NCI-H1417 (cell line): ENCODE measurements at regions not wholly inside any gene's neighbourhood (a gene's known extent, or its start where the extent isn't known, plus 50 kb on each side); places are given as distances from the start of the nearest gene placed in this dataset.
"Not testable (repeated sequence)": the region's sequence is repeated elsewhere in the genome, so short reads cannot be mapped to it uniquely, and the experiment has no call there.

ENCODE experiments used
- DNase-seq, 3 experiments: peaks; one replicate each; lab custom pipeline; 2025; lab: John Stamatoyannopoulos, UW

GRCh38 chr9:86997156-86997555, 49.9 kb upstream of the GAS1 start:
- no peak for DNase-seq

GRCh38 chr9:86997951-86998350, 50.6 kb upstream of the GAS1 start:
- no peak for DNase-seq

DNA sequence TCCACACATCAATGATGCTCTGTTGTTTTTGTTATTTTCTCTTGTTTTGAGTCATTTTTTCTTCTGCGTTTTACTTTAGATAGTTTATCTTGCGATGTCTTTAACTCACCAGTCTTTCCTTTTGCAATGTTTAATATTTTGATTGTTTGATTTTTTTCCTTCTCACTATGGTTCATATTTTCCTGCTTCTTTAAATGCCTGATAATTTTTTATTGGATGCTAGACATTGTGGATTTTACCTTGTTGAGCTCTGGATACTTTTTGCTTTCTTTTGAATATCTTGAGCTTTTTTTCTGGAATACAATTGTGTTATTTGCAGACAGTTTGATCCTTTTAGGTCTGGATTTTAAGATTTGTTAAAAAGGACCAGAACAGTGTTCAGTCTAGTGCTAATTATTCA, 55.2 kb upstream of the GAS1 start:
- DNase-seq: no peak

- DNase-seq: no peak
Measured at GRCh38 chr9:87004016-87004415, 56.7 kb upstream of the GAS1 start.

GRCh38 chr9:87006956-87007355, 59.6 kb upstream of the GAS1 start:
- DNase-seq: no peak

- DNase-seq: no peak
Measured at GRCh38 chr9:87007711-87008366, 60.5 kb upstream of the GAS1 start.

DNA sequence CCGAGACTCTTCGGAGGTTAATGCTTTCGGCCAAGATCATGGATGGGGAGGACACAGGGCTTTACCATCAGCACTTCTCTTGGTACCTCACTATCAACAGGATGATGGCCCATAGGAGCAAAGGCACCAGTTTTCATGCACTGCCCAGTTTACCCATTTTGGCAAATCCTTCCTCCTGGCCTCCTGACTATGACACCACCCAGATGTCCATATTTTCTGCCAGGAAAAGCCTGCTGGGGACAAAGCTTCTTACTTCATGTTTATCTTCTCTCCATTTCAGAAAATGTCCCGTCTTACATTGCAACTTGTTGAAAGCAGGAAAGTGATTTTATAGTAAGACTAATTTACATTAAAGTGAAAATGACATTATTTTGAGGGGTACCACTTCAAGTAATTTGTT, 61.4 kb upstream of the GAS1 start:
- no peak for DNase-seq

- DNase-seq: no peak
Measured at GRCh38 chr9:87010626-87011025, 63.3 kb upstream of the GAS1 start.

GRCh38 chr9:87011551-87011950, 64.2 kb upstream of the GAS1 start:
- DNase-seq: no peak

- no peak for DNase-seq
Measured at GRCh38 chr9:87013490-87013889, 66.2 kb upstream of the GAS1 start.

- DNase-seq: no peak
Measured at GRCh38 chr9:87014436-87014835, 67.1 kb upstream of the GAS1 start.

- no peak for DNase-seq
Measured at GRCh38 chr9:87016681-87017080, 69.4 kb upstream of the GAS1 start.

DNA sequence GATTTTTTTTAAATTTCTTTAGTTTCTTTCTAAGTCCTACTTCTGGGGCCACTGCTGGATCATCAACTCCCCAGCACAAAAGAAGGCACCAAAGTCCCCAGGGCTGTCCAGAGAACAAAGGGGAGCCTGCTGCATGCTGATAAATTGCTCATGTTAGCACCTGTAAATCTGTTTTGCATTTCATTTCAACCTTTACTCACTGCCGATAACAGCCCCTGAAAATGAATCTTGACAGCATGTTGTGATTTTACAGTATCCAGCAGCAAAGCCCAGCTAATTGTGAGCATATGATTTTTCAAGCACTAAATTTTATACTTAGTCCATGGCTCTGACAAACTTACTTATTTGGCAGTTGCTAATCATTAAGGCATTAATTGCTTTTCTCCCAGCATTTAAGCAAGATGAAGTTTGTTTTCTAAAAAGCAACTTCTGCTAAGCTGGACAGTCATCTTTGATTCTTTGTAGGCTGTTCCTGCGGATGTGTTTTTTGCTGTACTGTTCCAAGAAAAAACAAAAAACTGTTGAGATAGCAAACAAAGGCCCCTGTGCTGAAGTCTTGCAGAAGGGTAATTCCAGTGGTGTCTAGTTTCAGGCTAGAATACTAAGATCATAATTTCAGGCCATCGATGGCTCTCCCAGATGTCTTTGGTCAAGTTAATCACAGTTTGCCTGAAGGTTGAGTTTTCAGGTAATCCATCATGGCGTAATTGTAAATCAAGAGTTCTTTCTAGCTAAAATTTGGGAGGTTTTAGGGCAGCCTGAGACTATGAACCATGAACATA, 73.1 kb upstream of the GAS1 start:
- DNase-seq: no peak

DNA sequence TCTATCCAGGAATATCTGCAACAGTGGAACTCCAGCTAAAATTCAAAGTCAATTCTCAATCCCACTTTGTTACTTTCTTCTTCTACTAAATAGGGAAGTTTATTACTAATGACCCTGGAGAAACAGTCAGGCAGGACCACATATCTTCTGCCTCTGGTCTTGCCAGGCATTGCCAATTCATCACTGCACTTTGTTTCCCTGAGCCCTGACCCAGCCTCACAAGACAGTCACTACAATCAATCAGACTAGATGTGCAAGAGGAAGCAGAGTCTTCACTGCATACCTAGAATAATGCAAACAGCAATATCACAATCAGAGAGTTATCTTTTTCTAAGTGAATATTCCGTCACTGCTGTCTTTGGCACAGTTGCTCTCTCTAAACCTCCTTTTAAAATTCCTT, 74.9 kb upstream of the GAS1 start:
- DNase-seq: no peak

GRCh38 chr9:87026204-87026603, 78.9 kb upstream of the GAS1 start:
- DNase-seq: no peak

DNA sequence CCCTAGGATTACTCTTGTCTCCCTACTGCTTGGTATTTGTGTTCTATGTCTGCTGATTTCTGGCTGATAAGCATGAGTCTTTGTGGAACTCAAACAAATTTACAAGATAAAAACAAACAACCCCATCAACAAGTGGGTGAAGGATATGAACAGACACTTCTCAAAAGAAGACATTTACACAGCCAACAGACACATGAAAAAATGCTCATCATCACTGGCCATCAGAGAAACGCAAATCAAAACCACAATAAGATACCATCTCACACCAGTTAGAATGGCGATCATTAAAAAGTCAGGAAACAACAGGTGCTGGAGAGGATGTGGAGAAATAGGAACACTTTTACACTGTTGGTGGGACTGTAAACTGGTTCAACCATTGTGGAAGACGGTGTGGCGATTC, 81.5 kb upstream of the GAS1 start:
- not testable (repeated sequence) for DNase-seq

DNA sequence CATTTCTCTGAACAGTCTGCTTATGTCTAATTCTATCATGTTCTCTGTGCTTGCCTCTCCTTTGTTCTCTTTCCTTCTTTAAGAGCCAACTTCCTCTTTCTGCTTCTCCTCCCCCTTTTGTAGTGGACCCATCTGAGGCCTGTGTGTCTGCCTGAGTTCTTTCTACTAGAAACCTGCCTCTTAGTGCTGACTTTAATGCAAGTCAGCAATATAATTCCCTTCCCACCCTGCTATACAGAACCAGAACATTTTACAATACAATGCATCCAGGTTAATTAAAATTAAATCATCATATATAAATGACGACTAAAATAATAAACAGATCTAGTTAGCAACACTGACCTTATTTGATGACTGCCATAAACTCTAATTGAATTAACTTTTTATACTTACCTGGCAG, 82.6 kb upstream of the GAS1 start:
- no peak for DNase-seq

- no peak for DNase-seq
Measured at GRCh38 chr9:87034841-87035240, 87.5 kb upstream of the GAS1 start.

DNA sequence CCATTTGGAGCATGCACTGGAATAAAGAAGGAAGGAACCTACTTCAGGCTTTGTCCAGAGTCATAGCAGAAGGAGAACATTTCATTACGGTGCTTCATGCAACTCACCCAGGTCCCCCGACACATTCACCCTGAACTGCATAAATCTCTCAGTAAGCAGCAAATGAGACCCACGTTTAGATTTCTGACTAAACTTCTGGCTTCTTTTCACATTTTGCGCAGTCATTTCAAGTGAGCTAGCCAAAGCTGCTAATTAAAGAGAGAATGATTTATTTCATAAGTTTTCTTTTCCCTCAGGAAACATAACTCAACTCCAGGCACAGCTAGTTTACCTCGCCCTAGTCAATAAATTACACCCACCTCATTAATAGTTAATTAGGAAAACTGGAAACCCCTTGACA, 88.6 kb upstream of the GAS1 start:
- DNase-seq: no peak

DNA sequence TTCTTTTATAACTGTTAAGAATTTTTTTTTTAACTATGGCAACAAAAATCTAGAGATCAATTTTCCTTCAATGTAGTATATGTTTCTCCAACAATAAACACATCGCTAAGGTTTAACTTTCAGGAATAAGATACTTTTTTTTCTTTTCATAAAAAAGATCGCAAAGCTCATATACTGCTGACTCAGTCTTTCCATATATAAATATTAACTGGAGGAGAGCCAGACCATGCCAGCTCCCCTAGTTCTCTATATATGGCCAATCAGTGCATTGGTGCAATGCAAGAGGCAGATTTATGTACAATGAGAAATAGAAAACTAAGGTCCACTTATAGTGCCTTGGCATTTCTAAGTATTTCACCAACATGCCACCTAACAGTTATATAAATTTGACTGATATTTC, 89.2 kb upstream of the GAS1 start:
- no peak for DNase-seq

DNA sequence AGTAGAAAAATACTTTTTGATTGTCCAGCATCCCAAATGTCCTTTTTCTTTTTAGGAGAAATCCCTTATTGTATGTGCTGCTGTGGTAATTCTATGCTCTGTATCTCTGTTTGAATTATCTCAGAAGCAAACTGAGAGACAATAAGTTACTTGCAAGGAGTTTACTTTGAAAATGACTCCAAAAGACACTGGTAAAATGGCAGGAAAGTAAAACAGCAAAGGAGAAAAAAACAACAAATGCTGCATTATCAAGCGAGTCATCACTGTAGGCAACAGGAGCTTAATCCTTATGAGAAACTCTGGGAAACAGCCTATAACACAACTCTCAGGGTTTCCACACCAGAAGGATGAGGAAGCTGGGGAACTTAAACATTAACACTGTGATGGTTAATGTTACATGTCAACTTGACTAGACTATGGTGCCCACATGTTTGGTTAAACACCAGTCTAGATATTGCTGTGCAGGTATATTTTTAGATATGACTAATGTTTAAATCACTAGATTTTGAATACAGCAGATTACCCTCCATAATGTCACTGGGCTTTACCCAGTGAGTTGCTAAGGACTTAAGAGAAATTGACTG, 92.6 kb upstream of the GAS1 start:
- no peak for DNase-seq

GRCh38 chr9:87040410-87041009, 93.2 kb upstream of the GAS1 start:
- DNase-seq: peak in 1 of 3 experiments; percentile 31
